ENCODE measurements at regions not wholly inside any gene's neighbourhood (a gene's known extent, or its start where the extent isn't known, plus 50 kb on each side); places are given as distances from the start of the nearest gene placed in this dataset.

- no peaks in the 10 kb centered on the region for H3K4me1 ChIP-seq
- DNase-seq (no peak), ATAC-seq (ENCODE audit: low FRiP score in 2 of 2) (no peak)
- TF ChIP-seq, protein P1, sequence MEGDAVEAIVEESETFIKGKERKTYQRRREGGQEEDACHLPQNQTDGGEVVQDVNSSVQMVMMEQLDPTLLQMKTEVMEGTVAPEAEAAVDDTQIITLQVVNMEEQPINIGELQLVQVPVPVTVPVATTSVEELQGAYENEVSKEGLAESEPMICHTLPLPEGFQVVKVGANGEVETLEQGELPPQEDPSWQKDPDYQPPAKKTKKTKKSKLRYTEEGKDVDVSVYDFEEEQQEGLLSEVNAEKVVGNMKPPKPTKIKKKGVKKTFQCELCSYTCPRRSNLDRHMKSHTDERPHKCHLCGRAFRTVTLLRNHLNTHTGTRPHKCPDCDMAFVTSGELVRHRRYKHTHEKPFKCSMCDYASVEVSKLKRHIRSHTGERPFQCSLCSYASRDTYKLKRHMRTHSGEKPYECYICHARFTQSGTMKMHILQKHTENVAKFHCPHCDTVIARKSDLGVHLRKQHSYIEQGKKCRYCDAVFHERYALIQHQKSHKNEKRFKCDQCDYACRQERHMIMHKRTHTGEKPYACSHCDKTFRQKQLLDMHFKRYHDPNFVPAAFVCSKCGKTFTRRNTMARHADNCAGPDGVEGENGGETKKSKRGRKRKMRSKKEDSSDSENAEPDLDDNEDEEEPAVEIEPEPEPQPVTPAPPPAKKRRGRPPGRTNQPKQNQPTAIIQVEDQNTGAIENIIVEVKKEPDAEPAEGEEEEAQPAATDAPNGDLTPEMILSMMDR (IDR thresholded peaks at IDR 0.05): no peak
- no peak for TF ChIP-seq POLR2AphosphoS5 (IDR thresholded peaks at IDR 0.05)
- TF ChIP-seq EP300 (IDR thresholded peaks at IDR 0.05): no peak
- TF ChIP-seq POLR2A (IDR thresholded peaks at IDR 0.05): no peak
- no peak overlapping the region for H3K4me3 ChIP-seq
- 78 to 94% methylated on average over 2 to 3 of the region's 3 CpGs for WGBS, 2 donors
- H3K9me3 ChIP-seq: peaks cover 0 to 6% (median 1%) of the 10 kb centered on the region in 4 donors
- no peaks in the 10 kb centered on the region for H3K27me3 ChIP-seq
- H3K27ac ChIP-seq: no peak overlapping the region
- no peaks in the 10 kb centered on the region for H3K36me3 ChIP-seq
These were observed 1851.5 kb upstream of the NUDT12 start for GRCh38 chr5:105414067-105414466.

DNA sequence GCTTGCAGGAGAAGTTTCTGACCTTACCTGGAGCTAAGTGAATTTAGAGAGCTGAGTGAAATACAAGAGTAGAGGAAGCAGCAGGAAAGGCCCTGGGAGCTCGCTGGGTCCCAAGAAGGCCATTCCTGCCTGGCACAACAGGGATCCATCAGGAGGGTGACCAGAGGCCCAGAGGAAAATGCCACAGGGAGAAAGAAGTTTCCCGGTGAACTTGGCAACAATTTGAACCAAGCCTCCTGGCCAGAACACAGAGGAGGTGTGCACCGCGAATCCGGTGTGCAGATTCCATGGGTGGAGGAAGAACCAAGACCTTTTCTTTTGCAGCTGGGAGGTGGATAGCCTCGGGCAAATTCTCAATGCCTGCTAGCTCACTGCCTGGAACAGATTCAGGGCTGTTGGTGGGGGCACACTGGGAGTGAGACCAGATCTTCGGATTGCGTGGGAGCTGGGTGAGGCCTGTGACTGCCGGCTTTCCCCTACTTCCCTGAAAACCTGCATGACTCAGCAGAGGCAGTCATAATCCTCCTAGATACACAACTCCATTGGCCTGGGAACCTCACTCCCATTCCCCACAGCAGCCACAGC, 1850.9 kb upstream of the NUDT12 start:
- H3K36me3 ChIP-seq: no peaks in the 10 kb centered on the region
- H3K9me3 ChIP-seq: peaks cover 0 to 3% (median 0%) of the 10 kb centered on the region in 4 donors
- H3K27me3 ChIP-seq: no peaks in the 10 kb centered on the region
- no peak overlapping the region for H3K4me3 ChIP-seq
- DNase-seq: no peak
- 88 to 92% methylated on average over 9 of the region's 9 CpGs for WGBS, 2 donors
- no peak overlapping the region for H3K27ac ChIP-seq
- no peak for ATAC-seq (ENCODE audit: low FRiP score in 2 of 2)
- no peaks in the 10 kb centered on the region for H3K4me1 ChIP-seq
- TF ChIP-seq EP300 (IDR thresholded peaks at IDR 0.05): no peak
- TF ChIP-seq POLR2AphosphoS5 (IDR thresholded peaks at IDR 0.05): no peak
- TF ChIP-seq, protein P1 (IDR thresholded peaks at IDR 0.05): no peak
- no peak for TF ChIP-seq POLR2A (IDR thresholded peaks at IDR 0.05)

GRCh38 chr5:105409695-105410094, 1847.1 kb upstream of the NUDT12 start:
- H3K27me3 ChIP-seq: no peaks in the 10 kb centered on the region
- no peak overlapping the region for H3K4me3 ChIP-seq
- H3K9me3 ChIP-seq: no peaks in the 10 kb centered on the region
- ATAC-seq (ENCODE audit: low FRiP score in 2 of 2) (no peak), DNase-seq (no peak)
- H3K36me3 ChIP-seq: no peaks in the 10 kb centered on the region
- TF ChIP-seq, protein P1 (IDR thresholded peaks at IDR 0.05): no peak
- TF ChIP-seq POLR2A (IDR thresholded peaks at IDR 0.05) (no peak), POLR2AphosphoS5 (IDR thresholded peaks at IDR 0.05) (no peak), EP300 (IDR thresholded peaks at IDR 0.05) (no peak)
- H3K4me1 ChIP-seq: no peaks in the 10 kb centered on the region
- 84 to 89% methylated on average over 1 of the region's 1 CpG for WGBS, 2 donors
- H3K27ac ChIP-seq: no peak overlapping the region

- whole genome bisulfite sequencing, 2 donors: 89 to 97% methylated on average over 1 of the region's 1 CpG
- TF ChIP-seq POLR2AphosphoS5 (IDR thresholded peaks at IDR 0.05): no peak
- no peak for TF ChIP-seq POLR2A (IDR thresholded peaks at IDR 0.05)
- no peak for TF ChIP-seq EP300 (IDR thresholded peaks at IDR 0.05)
- TF ChIP-seq, protein P1 (IDR thresholded peaks at IDR 0.05): no peak
These were observed 1844.6 kb upstream of the NUDT12 start for GRCh38 chr5:105407200-105407599.

DNA sequence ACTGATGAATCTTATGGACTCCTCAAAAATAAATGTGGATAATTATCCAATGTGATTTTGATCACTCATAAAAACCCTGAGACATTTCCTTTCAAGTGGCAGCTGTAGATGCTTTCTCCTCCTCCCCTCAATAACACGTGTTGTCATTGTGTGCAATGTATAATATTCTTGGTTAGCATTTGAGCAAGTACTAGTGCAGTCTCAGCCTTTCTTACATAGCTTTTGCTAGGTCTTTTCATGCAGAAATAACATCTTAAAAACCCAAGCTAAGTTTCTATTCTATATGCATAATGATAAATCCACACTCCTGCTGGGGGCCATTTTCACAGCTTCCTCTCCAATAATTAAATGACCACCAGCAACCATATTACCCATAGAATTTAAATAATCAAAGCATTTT, 1835.2 kb upstream of the NUDT12 start:
- Histone ChIP-seq H3K36me3 (no peaks in the 10 kb centered on the region), H3K27me3 (no peaks in the 10 kb centered on the region), H3K4me1 (no peaks in the 10 kb centered on the region), H3K9me3 (no peaks in the 10 kb centered on the region), H3K27ac (no peak overlapping the region), H3K4me3 (no peak overlapping the region)
- 63 to 74% methylated on average over 1 of the region's 1 CpG for WGBS, 2 donors
- TF ChIP-seq, protein P1 (IDR thresholded peaks at IDR 0.05): no peak
- TF ChIP-seq POLR2A (IDR thresholded peaks at IDR 0.05) (no peak), EP300 (IDR thresholded peaks at IDR 0.05) (no peak), POLR2AphosphoS5 (IDR thresholded peaks at IDR 0.05) (no peak)
- no peak for DNase-seq
- no peak for ATAC-seq (ENCODE audit: low FRiP score in 2 of 2)

More at GRCh38 chr5:105407200-105407599, 1844.6 kb upstream of the NUDT12 start:
- no peak for ATAC-seq (ENCODE audit: low FRiP score in 2 of 2)
- no peak for DNase-seq
- Histone ChIP-seq H3K36me3 (no peaks in the 10 kb centered on the region), H3K27ac (no peak overlapping the region), H3K4me1 (no peaks in the 10 kb centered on the region), H3K4me3 (no peak overlapping the region), H3K27me3 (no peaks in the 10 kb centered on the region), H3K9me3 (no peaks in the 10 kb centered on the region)
